Fibroblast of lung (primary cell): ENCODE measurements at regions not wholly inside any gene's neighbourhood (a gene's known extent, or its start where the extent isn't known, plus 50 kb on each side); places are given as distances from the start of the nearest gene placed in this dataset.

Source experiments
- CTCF ChIP-seq, 2 donors: IDR thresholded peaks in 1 of 2; conservative IDR thresholded peaks in 1 of 2; 1 replicate in 1 of 2; 2 replicates in 1 of 2; pipeline ENCODE4 v1.5.1; 2011 to 2012; ENCODE audit warnings: low read length in 2 of 2, control low read depth in 1 of 2, inconsistent platforms in 1 of 2, low read depth in 1 of 2, mild to moderate bottlenecking in 1 of 2
- EZH2 ChIP-seq: IDR thresholded peaks from 2 replicates; pipeline ENCODE4 v1.5.1; 2012; ENCODE audit warnings: low read length, control low read depth, mild to moderate bottlenecking; ENCODE audit errors: missing control alignments

GRCh38 chr3:155018621-155019330 is 61.3 kb upstream of the MME start:
- TF ChIP-seq EZH2 (no peak), CTCF (conservative IDR thresholded peaks at IDR 0.05 in 1 of 2, IDR thresholded peaks at IDR 0.05 in 1 of 2; ENCODE audit: low read depth in 1 of 2, low read length in 2 of 2) (no peak)
